Naive thymus-derived CD4-positive, alpha-beta T cell (primary cell): ENCODE measurements at regions not wholly inside any gene's neighbourhood (a gene's known extent, or its start where the extent isn't known, plus 50 kb on each side); places are given as distances from the start of the nearest gene placed in this dataset.

Experiments used
- ATAC-seq: fragments of 150-1000 bp; cut with Tn5 transposase; 2 replicates; pipeline ENCODE4 v1.10.0; 2021; ENCODE audit warnings: mild to moderate bottlenecking, moderate library complexity
- CTCF ChIA-PET: fragments of 350-600 bp; sonication (Branson Sonifier 250); formaldehyde crosslinking; loops from one replicate; lab custom pipeline; 2021; ENCODE audit warnings: antibody characterized with exemption; lab: Charles Lee
- POLR2A ChIA-PET: fragments of 350-600 bp; sonication (Branson Sonifier 250); formaldehyde crosslinking; loops from one replicate; lab custom pipeline; 2021; ENCODE audit warnings: antibody characterized with exemption, inconsistent platforms; lab: Charles Lee
- DNase-seq, 9 donors: peaks; one replicate each; pipeline versions ENCODE4 v3.0.0 to v3.0.0-alpha.2; 2020 to 2022; ENCODE audit warnings: mixed read lengths in 1 of 9
- H3K27ac ChIP-seq: one replicate; pipeline ENCODE4 v1.7.0; 2013; ENCODE audit warnings: mild to moderate bottlenecking, low read depth, low read length, moderate library complexity
- H3K27me3 ChIP-seq, 2 donors: one replicate each; pipeline ENCODE4 v1.7.0; 2013; ENCODE audit warnings: low read length in 2 of 2, mild to moderate bottlenecking in 2 of 2, moderate library complexity in 2 of 2; ENCODE audit not compliant: control insufficient read depth in 2 of 2, insufficient read depth in 2 of 2
- H3K36me3 ChIP-seq, 3 experiments: 1 replicate in 2 of 3; 2 replicates in 1 of 3; pipeline ENCODE4 v1.7.0; 2013; ENCODE audit warnings: low read length in 3 of 3, mild to moderate bottlenecking in 3 of 3, moderate library complexity in 1 of 3; ENCODE audit not compliant: insufficient read depth in 3 of 3, control insufficient read depth in 2 of 3
- H3K4me1 ChIP-seq, 2 donors: one replicate each; pipeline ENCODE4 v1.7.0; 2013; ENCODE audit warnings: low read length in 2 of 2, mild to moderate bottlenecking in 2 of 2, moderate library complexity in 1 of 2; ENCODE audit not compliant: control insufficient read depth in 2 of 2, insufficient read depth in 2 of 2
- H3K4me3 ChIP-seq: 2 replicates; pipeline ENCODE4 v1.7.0; 2013; ENCODE audit warnings: mild to moderate bottlenecking, low read length
- H3K9me3 ChIP-seq, 3 experiments: 1 replicate in 2 of 3; 2 replicates in 1 of 3; pipeline ENCODE4 v1.7.0; 2013; ENCODE audit warnings: low read length in 3 of 3; ENCODE audit not compliant: control insufficient read depth in 2 of 3
- H3K27ac Mint-ChIP-seq, 9 donors: one replicate each; pipeline ENCODE4 v1.8.0; 2020 to 2022; ENCODE audit warnings: mixed read lengths in 9 of 9, mild to moderate bottlenecking in 8 of 9, moderate library complexity in 5 of 9, inconsistent platforms in 2 of 9
- H3K27me3 Mint-ChIP-seq, 5 donors: one replicate each; pipeline ENCODE4 v1.8.0; 2021 to 2022; ENCODE audit warnings: mixed read lengths in 5 of 5, mild to moderate bottlenecking in 1 of 5
- H3K36me3 Mint-ChIP-seq, 5 donors: one replicate each; pipeline ENCODE4 v1.8.0; 2020 to 2022; ENCODE audit warnings: mixed read lengths in 5 of 5, mild to moderate bottlenecking in 3 of 5, inconsistent platforms in 1 of 5
- H3K4me1 Mint-ChIP-seq, 7 donors: one replicate each; pipeline ENCODE4 v1.8.0; 2020 to 2022; ENCODE audit warnings: mixed read lengths in 7 of 7, mild to moderate bottlenecking in 3 of 7, inconsistent platforms in 1 of 7
- H3K4me3 Mint-ChIP-seq, 10 donors: one replicate each; pipeline ENCODE4 v1.8.0; 2020 to 2022; ENCODE audit warnings: mild to moderate bottlenecking in 10 of 10, mixed read lengths in 10 of 10, moderate library complexity in 6 of 10, inconsistent platforms in 2 of 10
- H3K9me3 Mint-ChIP-seq, 11 donors: one replicate each; pipeline ENCODE4 v1.8.0; 2020 to 2022; ENCODE audit warnings: mixed read lengths in 11 of 11, mild to moderate bottlenecking in 4 of 11, inconsistent platforms in 1 of 11, moderate library complexity in 1 of 11
- intact Hi-C, 2 donors: fragments of 100-400 bp; cut with micrococcal nuclease; formaldehyde crosslinking; loops; one replicate each; pipeline ENCODE4 v1.15.1; 2023

- Mint-ChIP-seq H3K4me3 (no peak overlapping the region), H3K36me3 (no peaks in the 10 kb centered on the region), H3K27me3 (no peaks in the 10 kb centered on the region), H3K27ac (no peak overlapping the region), H3K9me3 (peaks cover 2 to 33% (median 8%) of the 10 kb centered on the region in 11 donors), H3K4me1 (no peaks in the 10 kb centered on the region)
- no peak for ATAC-seq
- Histone ChIP-seq H3K4me1 (no peaks in the 10 kb centered on the region), H3K4me3 (no peak overlapping the region), H3K27me3 (no peaks in the 10 kb centered on the region), H3K9me3 (peaks cover 0 to 2% (median 0%) of the 10 kb centered on the region in 3 experiments), H3K27ac (no peak overlapping the region), H3K36me3 (no peaks in the 10 kb centered on the region)
- no peak for DNase-seq
- CTCF ChIA-PET = no interaction called here
- POLR2A ChIA-PET = no interaction called here
- intact Hi-C loops = loop anchor here in 1 of 2 donors (2.0 kb wide), 1 partner anchor 79 kb away; no protein-coding TSS in a partner anchor
These were observed 1369.0 kb downstream of the ZPLD1 start for GRCh38 chr3:103803787-103804186.

- ATAC-seq (no peak), DNase-seq (no peak)
- Mint-ChIP-seq H3K27me3 (no peaks in the 10 kb centered on the region), H3K36me3 (no peaks in the 10 kb centered on the region), H3K9me3 (peaks cover 3 to 22% (median 10%) of the 10 kb centered on the region in 11 donors), H3K27ac (no peak overlapping the region), H3K4me1 (no peaks in the 10 kb centered on the region), H3K4me3 (no peak overlapping the region)
- H3K27me3 ChIP-seq = no peaks in the 10 kb centered on the region
- H3K4me1 ChIP-seq = no peaks in the 10 kb centered on the region
- ChIA-PET CTCF (no interaction called here), POLR2A (no interaction called here)
- no peak overlapping the region for H3K27ac ChIP-seq
- intact Hi-C loops = no loop called here
- no peaks in the 10 kb centered on the region for H3K36me3 ChIP-seq
- no peak overlapping the region for H3K4me3 ChIP-seq
- H3K9me3 ChIP-seq = peaks cover 0 to 7% (median 0%) of the 10 kb centered on the region in 3 experiments
These were observed 1375.4 kb downstream of the ZPLD1 start for GRCh38 chr3:103810167-103810566.

GRCh38 chr3:103813955-103814354 lies 1379.1 kb downstream of the ZPLD1 start:
- Mint-ChIP-seq H3K4me1 (no peaks in the 10 kb centered on the region), H3K4me3 (no peak overlapping the region), H3K27ac (no peak overlapping the region), H3K36me3 (no peaks in the 10 kb centered on the region), H3K9me3 (peaks cover 0 to 22% (median 5%) of the 10 kb centered on the region in 11 donors), H3K27me3 (no peaks in the 10 kb centered on the region)
- Histone ChIP-seq H3K9me3 (peaks cover 0 to 3% (median 0%) of the 10 kb centered on the region in 3 experiments), H3K36me3 (no peaks in the 10 kb centered on the region), H3K4me1 (no peaks in the 10 kb centered on the region), H3K27me3 (no peaks in the 10 kb centered on the region), H3K4me3 (no peak overlapping the region), H3K27ac (no peak overlapping the region)
- no peak for ATAC-seq
- no peak for DNase-seq
- ChIA-PET POLR2A (no interaction called here), CTCF (no interaction called here)
- intact Hi-C loops = no loop called here

- no peak overlapping the region for H3K27ac Mint-ChIP-seq
- intact Hi-C loops = no loop called here
- Histone ChIP-seq H3K4me1 (no peaks in the 10 kb centered on the region), H3K9me3 (no peaks in the 10 kb centered on the region), H3K36me3 (no peaks in the 10 kb centered on the region), H3K4me3 (no peak overlapping the region), H3K27ac (no peak overlapping the region), H3K27me3 (no peaks in the 10 kb centered on the region)
- peaks cover 0 to 12% (median 0%) of the 10 kb centered on the region in 11 donors for H3K9me3 Mint-ChIP-seq
- ChIA-PET POLR2A (no interaction called here), CTCF (no interaction called here)
- H3K36me3 Mint-ChIP-seq = no peaks in the 10 kb centered on the region
- H3K27me3 Mint-ChIP-seq = no peaks in the 10 kb centered on the region
- DNase-seq = no peak
- ATAC-seq = no peak
- H3K4me1 Mint-ChIP-seq = no peaks in the 10 kb centered on the region
- no peak overlapping the region for H3K4me3 Mint-ChIP-seq
These were observed 1383.6 kb downstream of the ZPLD1 start for GRCh38 chr3:103818398-103818797.

GRCh38 chr3:103818800-103819199 lies 1384.0 kb downstream of the ZPLD1 start:
- Histone ChIP-seq H3K27me3 (no peaks in the 10 kb centered on the region), H3K4me3 (no peak overlapping the region), H3K9me3 (no peaks in the 10 kb centered on the region), H3K4me1 (no peaks in the 10 kb centered on the region), H3K27ac (no peak overlapping the region), H3K36me3 (no peaks in the 10 kb centered on the region)
- H3K27me3 Mint-ChIP-seq = no peaks in the 10 kb centered on the region
- no peak for DNase-seq
- CTCF ChIA-PET = no interaction called here
- no peak overlapping the region for H3K4me3 Mint-ChIP-seq
- no peaks in the 10 kb centered on the region for H3K4me1 Mint-ChIP-seq
- H3K36me3 Mint-ChIP-seq = no peaks in the 10 kb centered on the region
- POLR2A ChIA-PET = no interaction called here
- H3K27ac Mint-ChIP-seq = no peak overlapping the region
- no peak for ATAC-seq
- H3K9me3 Mint-ChIP-seq = peaks cover 0 to 12% (median 0%) of the 10 kb centered on the region in 11 donors
- intact Hi-C loops = no loop called here

GRCh38 chr3:103825586-103825985 lies 1390.8 kb downstream of the ZPLD1 start:
- Mint-ChIP-seq H3K27ac (no peak overlapping the region), H3K4me1 (no peaks in the 10 kb centered on the region), H3K36me3 (no peaks in the 10 kb centered on the region), H3K4me3 (no peak overlapping the region), H3K27me3 (no peaks in the 10 kb centered on the region), H3K9me3 (peaks cover 0 to 15% (median 4%) of the 10 kb centered on the region in 11 donors)
- ATAC-seq = no peak
- CTCF ChIA-PET = no interaction called here
- Histone ChIP-seq H3K4me1 (no peaks in the 10 kb centered on the region), H3K27ac (no peak overlapping the region), H3K27me3 (no peaks in the 10 kb centered on the region), H3K36me3 (no peaks in the 10 kb centered on the region), H3K4me3 (no peak overlapping the region), H3K9me3 (no peaks in the 10 kb centered on the region)
- no peak for DNase-seq
- POLR2A ChIA-PET = no interaction called here
- intact Hi-C loops = no loop called here

- peaks cover 0 to 23% (median 4%) of the 10 kb centered on the region in 11 donors for H3K9me3 Mint-ChIP-seq
- Histone ChIP-seq H3K36me3 (no peaks in the 10 kb centered on the region), H3K9me3 (no peaks in the 10 kb centered on the region), H3K27me3 (no peaks in the 10 kb centered on the region), H3K4me1 (no peaks in the 10 kb centered on the region), H3K4me3 (no peak overlapping the region), H3K27ac (no peak overlapping the region)
- ChIA-PET CTCF (no interaction called here), POLR2A (no interaction called here)
- H3K27ac Mint-ChIP-seq = no peak overlapping the region
- H3K36me3 Mint-ChIP-seq = no peaks in the 10 kb centered on the region
- intact Hi-C loops = no loop called here
- ATAC-seq = no peak
- no peak for DNase-seq
- no peak overlapping the region for H3K4me3 Mint-ChIP-seq
- no peaks in the 10 kb centered on the region for H3K4me1 Mint-ChIP-seq
- no peaks in the 10 kb centered on the region for H3K27me3 Mint-ChIP-seq
These were observed 1395.0 kb downstream of the ZPLD1 start for GRCh38 chr3:103829723-103830326.
